ENCODE measurements at regions not wholly inside any gene's neighbourhood (a gene's known extent, or its start where the extent isn't known, plus 50 kb on each side); places are given as distances from the start of the nearest gene placed in this dataset.

GRCh38 chr7:20503278-20503950 lies 112.1 kb upstream of the ABCB5 start:
- peaks cover 10% of the 10 kb centered on the region for H3K9me3 ChIP-seq (ENCODE audit: severe bottlenecking)
- H3K36me3 ChIP-seq = no peaks in the 10 kb centered on the region
- no peak for TF ChIP-seq CTCF (IDR thresholded peaks at IDR 0.05; ENCODE audit: low read depth, low read length)
- H3K27ac ChIP-seq = no peak overlapping the region
- no peak overlapping the region for H3K4me3 ChIP-seq (ENCODE audit: low read depth, low read length)
- no peaks in the 10 kb centered on the region for H3K27me3 ChIP-seq (ENCODE audit: insufficient read depth, low read depth, severe bottlenecking)
- DNase-seq = no peak

- H3K4me3 ChIP-seq (ENCODE audit: low read depth, low read length) = no peak overlapping the region
- DNase-seq = no peak
- H3K9me3 ChIP-seq (ENCODE audit: severe bottlenecking) = peaks cover 10% of the 10 kb centered on the region
- H3K27ac ChIP-seq = no peak overlapping the region
- H3K36me3 ChIP-seq = no peaks in the 10 kb centered on the region
- TF ChIP-seq CTCF (IDR thresholded peaks at IDR 0.05; ENCODE audit: low read depth, low read length) = no peak
- H3K27me3 ChIP-seq (ENCODE audit: insufficient read depth, low read depth, severe bottlenecking) = no peaks in the 10 kb centered on the region
Measured at GRCh38 chr7:20504060-20504459, 111.4 kb upstream of the ABCB5 start.

- Histone ChIP-seq H3K27me3 (ENCODE audit: insufficient read depth, low read depth, severe bottlenecking) (no peaks in the 10 kb centered on the region), H3K9me3 (ENCODE audit: severe bottlenecking) (peaks cover 6% of the 10 kb centered on the region), H3K27ac (no peak overlapping the region), H3K36me3 (no peaks in the 10 kb centered on the region), H3K4me3 (ENCODE audit: low read depth, low read length) (no peak overlapping the region)
- TF ChIP-seq CTCF (IDR thresholded peaks at IDR 0.05; ENCODE audit: low read depth, low read length) = no peak
- DNase-seq = no peak
Measured at GRCh38 chr7:20506175-20506574, 109.3 kb upstream of the ABCB5 start.

GRCh38 chr7:20507157-20507556 lies 108.3 kb upstream of the ABCB5 start:
- H3K9me3 ChIP-seq (ENCODE audit: severe bottlenecking) = no peaks in the 10 kb centered on the region
- no peaks in the 10 kb centered on the region for H3K36me3 ChIP-seq
- no peak for DNase-seq
- no peak overlapping the region for H3K4me3 ChIP-seq (ENCODE audit: low read depth, low read length)
- H3K27ac ChIP-seq = no peak overlapping the region
- TF ChIP-seq CTCF (IDR thresholded peaks at IDR 0.05; ENCODE audit: low read depth, low read length) = no peak
- no peaks in the 10 kb centered on the region for H3K27me3 ChIP-seq (ENCODE audit: insufficient read depth, low read depth, severe bottlenecking)

GRCh38 chr7:20508109-20508508 lies 107.4 kb upstream of the ABCB5 start:
- no peaks in the 10 kb centered on the region for H3K27me3 ChIP-seq (ENCODE audit: insufficient read depth, low read depth, severe bottlenecking)
- H3K9me3 ChIP-seq (ENCODE audit: severe bottlenecking) = no peaks in the 10 kb centered on the region
- no peaks in the 10 kb centered on the region for H3K36me3 ChIP-seq
- TF ChIP-seq CTCF (IDR thresholded peaks at IDR 0.05; ENCODE audit: low read depth, low read length) = 0 out of 2 replicates have a peak, but pooled peaks have one; percentile 24
- no peak overlapping the region for H3K27ac ChIP-seq
- no peak for DNase-seq
- H3K4me3 ChIP-seq (ENCODE audit: low read depth, low read length) = no peak overlapping the region
